SU-DHL-6 (cell line): ENCODE measurements at regions not wholly inside any gene's neighbourhood (a gene's known extent, or its start where the extent isn't known, plus 50 kb on each side); places are given as distances from the start of the nearest gene placed in this dataset.
"Not testable (repeated sequence)": the region's sequence is repeated elsewhere in the genome, so short reads cannot be mapped to it uniquely, and the experiment has no call there.

Source experiments
- H2AFZ ChIP-seq: fragments of 200-600 bp; sonication (generic); 2 replicates; pipeline ENCODE4 v1.6.1; 2014; ENCODE audit warnings: low read depth, mild to moderate bottlenecking, moderate library complexity, mixed read lengths, antibody characterized with exemption, low read length; ENCODE audit not compliant: severe bottlenecking
- H3F3A ChIP-seq: fragments of 200-600 bp; shearing (Covaris generic); 2 replicates; pipeline ENCODE4 v1.6.0; 2016; ENCODE audit warnings: antibody characterized with exemption, mild to moderate bottlenecking; ENCODE audit not compliant: insufficient read depth
- H3K27ac ChIP-seq: fragments of 200-600 bp; sonication (generic); 2 replicates; pipeline ENCODE4 v1.5.1; 2016; ENCODE audit warnings: low read depth, mild to moderate bottlenecking, low read length, moderate library complexity, mixed read lengths
- H3K27me3 ChIP-seq: fragments of 200-600 bp; sonication (generic), shearing (Covaris generic); 2 replicates; pipeline ENCODE4 v1.6.0; 2014; ENCODE audit warnings: mild to moderate bottlenecking, low read length
- H3K36me3 ChIP-seq: fragments of 200-600 bp; sonication (generic); 2 replicates; pipeline ENCODE4 v1.6.1; 2014; ENCODE audit warnings: mild to moderate bottlenecking, low read length, mixed read lengths
- H3K4me2 ChIP-seq: fragments of 300-600, 200-600 bp; shearing (Covaris generic), sonication (generic); 2 replicates; pipeline ENCODE4 v1.6.0; 2014; ENCODE audit warnings: low read length, low read depth, mild to moderate bottlenecking; ENCODE audit not compliant: poor library complexity, severe bottlenecking
- H3K4me3 ChIP-seq: fragments of 200-600 bp; sonication (generic); 2 replicates; pipeline ENCODE4 v1.5.1; 2014; ENCODE audit warnings: antibody characterized with exemption, low read length, mild to moderate bottlenecking, mixed read lengths; ENCODE audit not compliant: insufficient read depth, poor library complexity, severe bottlenecking
- H3K79me2 ChIP-seq: fragments of 200-600 bp; sonication (generic); 2 replicates; pipeline ENCODE4 v1.6.1; 2014; ENCODE audit warnings: mild to moderate bottlenecking, low read length, moderate library complexity; ENCODE audit not compliant: insufficient read depth
- H3K9ac ChIP-seq: fragments of 200-600 bp; sonication (generic); 2 replicates; pipeline ENCODE4 v1.7.0; 2014; ENCODE audit warnings: mild to moderate bottlenecking, low read length
- H3K9me2 ChIP-seq: fragments of 200-600 bp; sonication (generic); replicated peaks from 2 replicates; pipeline ENCODE4 v1.6.1; 2014; ENCODE audit warnings: low read length; ENCODE audit not compliant: insufficient read depth
- H3K9me3 ChIP-seq: fragments of 200-600 bp; sonication (generic); 2 replicates; pipeline ENCODE4 v1.6.1; 2014; ENCODE audit warnings: low read length, mixed read lengths; ENCODE audit not compliant: insufficient read depth
- H4K20me1 ChIP-seq: fragments of 200-600 bp; sonication (generic); 2 replicates; pipeline ENCODE4 v1.6.1; 2014; ENCODE audit warnings: low read depth, mild to moderate bottlenecking, antibody characterized with exemption, low read length, moderate library complexity, mixed read lengths
- EZH2phosphoT487 ChIP-seq: fragments of 200-600 bp; sonication (generic), shearing (Covaris generic); conservative IDR thresholded peaks from 2 replicates; pipeline ENCODE4 v1.6.1; 2018; ENCODE audit warnings: mild to moderate bottlenecking, antibody characterized with exemption, low read length, moderate library complexity, mixed read lengths
- TF ChIP-seq, protein P1 (sequence below): fragments of 200-600 bp; sonication (generic); IDR thresholded peaks from one replicate; pipeline ENCODE4 v1.5.1; 2017; ENCODE audit warnings: antibody characterized with exemption, mild to moderate bottlenecking, low read length, moderate library complexity; ENCODE audit not compliant: insufficient read depth, poor library complexity, severe bottlenecking

DNA sequence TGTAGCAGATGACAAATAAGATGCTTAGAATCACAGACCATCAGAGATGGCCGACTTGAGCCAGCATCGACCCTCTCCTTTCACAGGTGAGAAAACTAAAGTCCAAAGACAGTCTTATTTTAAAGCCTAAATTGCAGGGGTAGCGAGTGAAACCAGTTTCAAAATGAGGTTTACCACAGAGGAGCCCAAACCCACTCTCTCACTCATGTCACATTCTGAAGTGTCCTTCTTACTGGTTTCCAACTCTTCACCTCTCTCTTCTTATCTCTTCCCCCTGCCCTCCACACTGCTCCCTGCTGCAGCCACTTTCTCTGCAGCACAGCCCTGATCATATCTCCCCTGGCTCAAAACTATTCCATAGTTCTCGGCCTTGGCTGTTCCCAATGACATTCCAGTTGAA is 57.0 kb upstream of the NID2 start:
- Histone ChIP-seq H3K79me2 (no peaks in the 10 kb centered on the region), H3F3A (no peaks in the 10 kb centered on the region), H3K9me2 (no peaks in the 10 kb centered on the region), H3K27me3 (no peaks in the 10 kb centered on the region), H2AFZ (no peak overlapping the region), H4K20me1 (no peaks in the 10 kb centered on the region), H3K9ac (no peak overlapping the region), H3K4me2 (no peak overlapping the region), H3K4me3 (no peak overlapping the region), H3K27ac (no peak overlapping the region), H3K36me3 (no peaks in the 10 kb centered on the region), H3K9me3 (no peaks in the 10 kb centered on the region)
- TF ChIP-seq EZH2phosphoT487: no peak
- TF ChIP-seq, protein P1, sequence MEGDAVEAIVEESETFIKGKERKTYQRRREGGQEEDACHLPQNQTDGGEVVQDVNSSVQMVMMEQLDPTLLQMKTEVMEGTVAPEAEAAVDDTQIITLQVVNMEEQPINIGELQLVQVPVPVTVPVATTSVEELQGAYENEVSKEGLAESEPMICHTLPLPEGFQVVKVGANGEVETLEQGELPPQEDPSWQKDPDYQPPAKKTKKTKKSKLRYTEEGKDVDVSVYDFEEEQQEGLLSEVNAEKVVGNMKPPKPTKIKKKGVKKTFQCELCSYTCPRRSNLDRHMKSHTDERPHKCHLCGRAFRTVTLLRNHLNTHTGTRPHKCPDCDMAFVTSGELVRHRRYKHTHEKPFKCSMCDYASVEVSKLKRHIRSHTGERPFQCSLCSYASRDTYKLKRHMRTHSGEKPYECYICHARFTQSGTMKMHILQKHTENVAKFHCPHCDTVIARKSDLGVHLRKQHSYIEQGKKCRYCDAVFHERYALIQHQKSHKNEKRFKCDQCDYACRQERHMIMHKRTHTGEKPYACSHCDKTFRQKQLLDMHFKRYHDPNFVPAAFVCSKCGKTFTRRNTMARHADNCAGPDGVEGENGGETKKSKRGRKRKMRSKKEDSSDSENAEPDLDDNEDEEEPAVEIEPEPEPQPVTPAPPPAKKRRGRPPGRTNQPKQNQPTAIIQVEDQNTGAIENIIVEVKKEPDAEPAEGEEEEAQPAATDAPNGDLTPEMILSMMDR: no peak

- H3K4me2 ChIP-seq: no peak overlapping the region
- no peaks in the 10 kb centered on the region for H3F3A ChIP-seq
- H3K9ac ChIP-seq: no peak overlapping the region
- TF ChIP-seq, protein P1: no peak
- no peak for TF ChIP-seq EZH2phosphoT487
- H2AFZ ChIP-seq: no peak overlapping the region
- H3K4me3 ChIP-seq: no peak overlapping the region
- no peaks in the 10 kb centered on the region for H3K79me2 ChIP-seq
- no peak overlapping the region for H3K27ac ChIP-seq
- H3K9me3 ChIP-seq: no peaks in the 10 kb centered on the region
- H3K36me3 ChIP-seq: no peaks in the 10 kb centered on the region
- H4K20me1 ChIP-seq: no peaks in the 10 kb centered on the region
- no peaks in the 10 kb centered on the region for H3K9me2 ChIP-seq
- H3K27me3 ChIP-seq: no peaks in the 10 kb centered on the region
Observed at GRCh38 chr14:52124791-52125684, 56.2 kb upstream of the NID2 start.

- H3F3A ChIP-seq, H3K9ac ChIP-seq, H4K20me1 ChIP-seq, H3K79me2 ChIP-seq, H3K9me3 ChIP-seq, H3K36me3 ChIP-seq, H2AFZ ChIP-seq, H3K9me2 ChIP-seq, H3K27ac ChIP-seq, H3K27me3 ChIP-seq, H3K4me2 ChIP-seq, H3K4me3 ChIP-seq: not testable (repeated sequence)
Observed at GRCh38 chr14:52122163-52122562, 53.3 kb upstream of the NID2 start.

DNA sequence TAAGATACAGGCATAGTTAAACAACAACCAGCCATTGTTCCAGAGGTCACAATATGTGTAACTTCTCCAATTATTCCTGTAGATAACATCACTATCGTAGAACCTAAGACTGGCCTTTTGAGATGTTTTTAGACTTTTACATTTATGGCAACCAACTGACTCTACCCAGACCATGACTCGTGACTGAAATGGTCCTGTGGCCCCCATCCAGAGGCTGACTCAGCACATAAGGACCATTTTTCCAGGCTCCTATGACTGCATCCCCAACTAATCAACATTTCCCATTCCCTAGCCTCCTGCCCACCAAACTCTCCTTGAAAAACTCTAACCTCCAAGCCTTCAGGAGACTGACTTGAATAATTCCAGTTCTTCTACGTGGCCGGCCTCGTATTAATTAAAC is 52.6 kb upstream of the NID2 start:
- no peaks in the 10 kb centered on the region for H3K36me3 ChIP-seq
- H3K4me3 ChIP-seq: no peak overlapping the region
- no peaks in the 10 kb centered on the region for H3K27me3 ChIP-seq
- H4K20me1 ChIP-seq: no peaks in the 10 kb centered on the region
- H3K79me2 ChIP-seq: no peaks in the 10 kb centered on the region
- no peak overlapping the region for H3K27ac ChIP-seq
- TF ChIP-seq, protein P1: no peak
- TF ChIP-seq EZH2phosphoT487: no peak
- H3K9me2 ChIP-seq: no peaks in the 10 kb centered on the region
- H3K9me3 ChIP-seq: no peaks in the 10 kb centered on the region
- H3K4me2 ChIP-seq: no peak overlapping the region
- H2AFZ ChIP-seq: no peak overlapping the region
- H3F3A ChIP-seq: no peaks in the 10 kb centered on the region
- no peak overlapping the region for H3K9ac ChIP-seq
